SK-N-SH (cell line): ENCODE measurements at regions not wholly inside any gene's neighbourhood (a gene's known extent, or its start where the extent isn't known, plus 50 kb on each side); places are given as distances from the start of the nearest gene placed in this dataset.

Experiments
- CTCF ChIA-PET: fragments of 300-600, 350-600 bp; formaldehyde crosslinking; extraction: SDS; loops from one replicate; lab custom pipeline; 2021; lab: Yijun Ruan, JAX
- POLR2A ChIA-PET: fragments of 350-600 bp; sonication (Branson Sonifier 250); formaldehyde crosslinking; extraction: SDS; loops from one replicate; lab custom pipeline; 2020; ENCODE audit warnings: antibody characterized with exemption, inconsistent platforms; lab: Yijun Ruan, JAX
- DNase-seq: peaks from one replicate; pipeline ENCODE4 v3.0.0; 2012
- H2AFZ ChIP-seq: fragments of 200-600 bp; sonication (generic); 2 replicates; pipeline ENCODE4 v1.8.1; 2016; ENCODE audit warnings: antibody characterized with exemption, mild to moderate bottlenecking, low read depth
- H3F3A ChIP-seq: fragments of 200-600 bp; sonication (generic); replicated peaks from 2 replicates; pipeline ENCODE3; 2016; ENCODE audit warnings: antibody characterized with exemption, mild to moderate bottlenecking; ENCODE audit not compliant: insufficient read depth
- H3K27ac ChIP-seq, 2 experiments: fragments of 200-500 bp in 1 of 2; fragments of 200-600 bp in 1 of 2; sonication (Bioruptor generic) in 1 of 2; sonication (generic), shearing (Covaris generic) in 1 of 2; 2 replicates each; pipeline versions ENCODE4 v1.5.1 to v1.6.1; 2014 to 2016; ENCODE audit warnings: low read depth in 2 of 2, inconsistent platforms in 1 of 2, low read length in 1 of 2, mild to moderate bottlenecking in 1 of 2, mixed read lengths in 1 of 2
- H3K27me3 ChIP-seq: fragments of 200-600 bp; sonication (generic), shearing (Covaris generic); 2 replicates; pipeline ENCODE4 v1.6.1; 2016; ENCODE audit warnings: mixed run types; ENCODE audit not compliant: insufficient read depth
- H3K36me3 ChIP-seq, 2 experiments: fragments of 200-500 bp in 1 of 2; fragments of 200-600 bp in 1 of 2; sonication (Bioruptor generic) in 1 of 2; sonication (generic) in 1 of 2; replicated peaks in 1 of 2; 2 replicates each; pipeline versions ENCODE3 to v1.5.1; 2014 to 2016; ENCODE audit warnings: low read length in 1 of 2, mild to moderate bottlenecking in 1 of 2; ENCODE audit not compliant: insufficient read depth in 2 of 2, control insufficient read depth in 1 of 2
- H3K4me1 ChIP-seq, 2 experiments: fragments of 200-500 bp in 1 of 2; fragments of 200-600 bp in 1 of 2; sonication (Bioruptor generic) in 1 of 2; sonication (generic), shearing (Covaris generic) in 1 of 2; 2 replicates each; pipeline versions ENCODE4 v1.5.1 to v1.6.1; 2014 to 2016; ENCODE audit warnings: low read depth in 1 of 2, low read length in 1 of 2, mixed run types in 1 of 2; ENCODE audit not compliant: insufficient read depth in 2 of 2, control insufficient read depth in 1 of 2
- H3K4me2 ChIP-seq: fragments of 200-600 bp; sonication (generic), shearing (Covaris generic); 2 replicates; pipeline ENCODE4 v1.6.1; 2017; ENCODE audit warnings: mixed run types
- H3K4me3 ChIP-seq, 2 experiments: fragments of 200-500 bp in 1 of 2; fragments of 200-600 bp in 1 of 2; sonication (Bioruptor generic) in 1 of 2; sonication (generic), shearing (Covaris generic) in 1 of 2; 2 replicates each; pipeline versions ENCODE4 v1.5.1 to v1.8.1; 2014 to 2016; ENCODE audit warnings: low read depth in 2 of 2, inconsistent platforms in 1 of 2, low read length in 1 of 2, mild to moderate bottlenecking in 1 of 2, mixed read lengths in 1 of 2, moderate library complexity in 1 of 2
- H3K79me2 ChIP-seq: fragments of 200-600 bp; sonication (generic); 2 replicates; pipeline ENCODE4 v1.8.1; 2017; ENCODE audit warnings: mild to moderate bottlenecking; ENCODE audit not compliant: insufficient read depth
- H3K9ac ChIP-seq: fragments of 200-600 bp; sonication (generic); 2 replicates; pipeline ENCODE4 v1.6.1; 2017; ENCODE audit warnings: mixed run types
- H3K9me2 ChIP-seq: fragments of 200-600 bp; sonication (generic); 2 replicates; pipeline ENCODE4 v1.6.1; 2017; ENCODE audit warnings: mixed run types
- H3K9me3 ChIP-seq: fragments of 200-600 bp; sonication (generic); 2 replicates; pipeline ENCODE4 v1.6.1; 2017; ENCODE audit warnings: mixed run types, mild to moderate bottlenecking, moderate library complexity
- H4K20me1 ChIP-seq: fragments of 200-600 bp; sonication (generic); 2 replicates; pipeline ENCODE4 v1.6.1; 2017; ENCODE audit warnings: mild to moderate bottlenecking, mixed run types; ENCODE audit not compliant: insufficient read depth
- CHD2 ChIP-seq: fragments of 150-350 bp; IDR thresholded peaks from 2 replicates; pipeline ENCODE4 v1.6.1; 2018; ENCODE audit warnings: low read length; ENCODE audit not compliant: partially characterized antibody
- EP300 ChIP-seq, 2 experiments: IDR thresholded peaks; 2 replicates each; pipeline versions ENCODE4 v1.4.0 to v1.6.1; 2012; ENCODE audit warnings: borderline replicate concordance in 1 of 2, low read depth in 1 of 2, low read length in 1 of 2
- FOSL2 ChIP-seq: IDR thresholded peaks from 2 replicates; pipeline ENCODE4 v1.4.0; 2012; ENCODE audit warnings: low read depth, mild to moderate bottlenecking, moderate library complexity, borderline replicate concordance
- FOXM1 ChIP-seq: IDR thresholded peaks from 2 replicates; pipeline ENCODE4 v1.4.0; 2012; ENCODE audit warnings: low read depth, mild to moderate bottlenecking
- GABPA ChIP-seq: IDR thresholded peaks from 2 replicates; pipeline ENCODE4 v1.4.0; 2012; ENCODE audit warnings: low read depth, mild to moderate bottlenecking
- GATA2 ChIP-seq: sonication (generic); formaldehyde crosslinking; IDR thresholded peaks from 2 replicates; pipeline ENCODE4 v1.5.0; 2020; ENCODE audit warnings: mild to moderate bottlenecking, missing genetic modification reagents
- MEF2A ChIP-seq: IDR thresholded peaks from 2 replicates; pipeline ENCODE4 v1.4.0; 2012; ENCODE audit warnings: low read depth, borderline replicate concordance
- MXI1 ChIP-seq: IDR thresholded peaks from 2 replicates; pipeline ENCODE4 v1.6.1; 2012; ENCODE audit warnings: mild to moderate bottlenecking, low read depth, low read length, improper control_type of control experiment
- NFIC ChIP-seq: IDR thresholded peaks from 2 replicates; pipeline ENCODE4 v1.4.0; 2012; ENCODE audit warnings: borderline replicate concordance
- POLR2AphosphoS5 ChIP-seq: IDR thresholded peaks from 2 replicates; pipeline ENCODE4 v1.6.1; 2012; ENCODE audit warnings: low read depth, low read length
- RAD21 ChIP-seq: IDR thresholded peaks from 2 replicates; pipeline ENCODE4 v1.6.1; 2012; ENCODE audit warnings: mild to moderate bottlenecking, low read length
- RCOR1 ChIP-seq: fragments of 150-350 bp; IDR thresholded peaks from 2 replicates; pipeline ENCODE4 v1.6.1; 2017; ENCODE audit warnings: antibody characterized with exemption, low read length
- RFX5 ChIP-seq: IDR thresholded peaks from 2 replicates; pipeline ENCODE4 v1.6.1; 2012; ENCODE audit warnings: mild to moderate bottlenecking, improper control_type of control experiment, low read length
- RXRA ChIP-seq: IDR thresholded peaks from 2 replicates; pipeline ENCODE4 v1.4.0; 2012; ENCODE audit warnings: low read depth, mild to moderate bottlenecking, borderline replicate concordance
- SIN3A ChIP-seq: IDR thresholded peaks from 2 replicates; pipeline ENCODE4 v1.6.1; 2012; ENCODE audit warnings: low read depth, mild to moderate bottlenecking, low read length, moderate library complexity, borderline replicate concordance
- SMC3 ChIP-seq: IDR thresholded peaks from 2 replicates; pipeline ENCODE4 v1.6.1; 2012; ENCODE audit warnings: low read depth, low read length, improper control_type of control experiment
- WGBS: methylation state at CpG from one replicate; pipeline ENCODE4 v1.1.6; 2017; ENCODE audit warnings: low lambda C conversion rate; 5-methylcytosine and 5-hydroxymethylcytosine counted together
- TF ChIP-seq, protein P1 (sequence below): IDR thresholded peaks from 2 replicates; pipeline ENCODE4 v1.4.0; 2012; ENCODE audit warnings: low read depth, borderline replicate concordance
- TF ChIP-seq, protein P2 (sequence below): IDR thresholded peaks from 2 replicates; pipeline ENCODE4 v1.4.0; 2012; ENCODE audit warnings: low read depth
- TF ChIP-seq, protein P3 (sequence below): IDR thresholded peaks from 2 replicates; pipeline ENCODE4 v1.6.1; 2012; ENCODE audit warnings: mild to moderate bottlenecking, low read depth, low read length, moderate library complexity
- TF ChIP-seq, protein P4 (sequence below): fragments of 150-350 bp; IDR thresholded peaks from 2 replicates; pipeline ENCODE4 v1.6.1; 2017; ENCODE audit warnings: antibody characterized with exemption, low read length, low read depth, borderline replicate concordance
- TF ChIP-seq, protein P5 (sequence below): IDR thresholded peaks from 2 replicates; pipeline ENCODE4; 2012

- no peaks in the 10 kb centered on the region for H3K9me3 ChIP-seq
- no peak overlapping the region for H3K4me3 ChIP-seq
- H3K27me3 ChIP-seq: no peaks in the 10 kb centered on the region
- H3K79me2 ChIP-seq: no peaks in the 10 kb centered on the region
- H2AFZ ChIP-seq: no peak overlapping the region
- no peak for DNase-seq
- no peak overlapping the region for H3K27ac ChIP-seq
- POLR2A ChIA-PET: no interaction called here
- CTCF ChIA-PET: no interaction called here
- H3K9me2 ChIP-seq: no peaks in the 10 kb centered on the region
- no peaks in the 10 kb centered on the region for H4K20me1 ChIP-seq
- no peak overlapping the region for H3K4me2 ChIP-seq
- no peak overlapping the region for H3K9ac ChIP-seq
- 0% methylated on average over 1 of the region's 1 CpG for WGBS
- no peaks in the 10 kb centered on the region for H3F3A ChIP-seq
- H3K4me1 ChIP-seq: no peaks in the 10 kb centered on the region
- TF ChIP-seq GABPA (no peak), SIN3A (no peak), NFIC (no peak), MXI1 (no peak), POLR2AphosphoS5 (no peak), RXRA (no peak), EP300 (IDR thresholded peaks at IDR 0.05; ENCODE audit: borderline replicate concordance in 1 of 2, low read depth in 1 of 2, low read length in 1 of 2) (no peak), CHD2 (no peak), RFX5 (no peak), RCOR1 (no peak)
- TF ChIP-seq, protein P1, sequence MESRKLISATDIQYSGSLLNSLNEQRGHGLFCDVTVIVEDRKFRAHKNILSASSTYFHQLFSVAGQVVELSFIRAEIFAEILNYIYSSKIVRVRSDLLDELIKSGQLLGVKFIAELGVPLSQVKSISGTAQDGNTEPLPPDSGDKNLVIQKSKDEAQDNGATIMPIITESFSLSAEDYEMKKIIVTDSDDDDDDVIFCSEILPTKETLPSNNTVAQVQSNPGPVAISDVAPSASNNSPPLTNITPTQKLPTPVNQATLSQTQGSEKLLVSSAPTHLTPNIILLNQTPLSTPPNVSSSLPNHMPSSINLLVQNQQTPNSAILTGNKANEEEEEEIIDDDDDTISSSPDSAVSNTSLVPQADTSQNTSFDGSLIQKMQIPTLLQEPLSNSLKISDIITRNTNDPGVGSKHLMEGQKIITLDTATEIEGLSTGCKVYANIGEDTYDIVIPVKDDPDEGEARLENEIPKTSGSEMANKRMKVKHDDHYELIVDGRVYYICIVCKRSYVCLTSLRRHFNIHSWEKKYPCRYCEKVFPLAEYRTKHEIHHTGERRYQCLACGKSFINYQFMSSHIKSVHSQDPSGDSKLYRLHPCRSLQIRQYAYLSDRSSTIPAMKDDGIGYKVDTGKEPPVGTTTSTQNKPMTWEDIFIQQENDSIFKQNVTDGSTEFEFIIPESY: no peak
- TF ChIP-seq, protein P2, sequence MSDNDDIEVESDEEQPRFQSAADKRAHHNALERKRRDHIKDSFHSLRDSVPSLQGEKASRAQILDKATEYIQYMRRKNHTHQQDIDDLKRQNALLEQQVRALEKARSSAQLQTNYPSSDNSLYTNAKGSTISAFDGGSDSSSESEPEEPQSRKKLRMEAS: no peak
- no peaks in the 10 kb centered on the region for H3K36me3 ChIP-seq
Observed at GRCh38 chr4:156230176-156230575, 276.5 kb upstream of the CTSO start.

DNA sequence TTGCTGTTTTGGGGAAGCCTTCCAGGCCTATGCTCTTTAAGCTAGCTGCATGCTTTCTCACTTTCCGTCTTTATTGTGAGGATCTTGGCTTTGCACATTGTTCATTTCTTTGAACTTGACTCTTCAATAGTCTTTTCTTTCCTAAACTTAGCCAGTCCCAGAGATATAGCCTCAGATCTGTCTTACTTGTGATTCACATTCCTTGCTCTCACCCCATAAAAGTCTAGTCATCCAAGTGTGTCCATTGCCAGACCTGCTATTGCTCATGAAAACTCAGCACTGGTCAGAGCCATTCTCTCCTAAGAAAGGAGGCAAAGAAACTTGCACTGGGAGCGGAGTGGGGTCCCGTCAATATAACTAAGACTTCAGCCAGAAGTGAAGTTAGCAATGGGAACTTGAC lies 275.0 kb upstream of the CTSO start:
- H3K36me3 ChIP-seq: no peaks in the 10 kb centered on the region
- H3K9me2 ChIP-seq: no peaks in the 10 kb centered on the region
- no peaks in the 10 kb centered on the region for H3K79me2 ChIP-seq
- H4K20me1 ChIP-seq: no peaks in the 10 kb centered on the region
- no peaks in the 10 kb centered on the region for H3K27me3 ChIP-seq
- 8% methylated on average over 3 of the region's 3 CpGs for WGBS
- no peak overlapping the region for H3K4me3 ChIP-seq
- no peak overlapping the region for H3K4me2 ChIP-seq
- H3K9me3 ChIP-seq: no peaks in the 10 kb centered on the region
- H2AFZ ChIP-seq: no peak overlapping the region
- H3K27ac ChIP-seq: no peak overlapping the region
- CTCF ChIA-PET: no interaction called here
- no peak overlapping the region for H3K9ac ChIP-seq
- POLR2A ChIA-PET: no interaction called here
- no peaks in the 10 kb centered on the region for H3K4me1 ChIP-seq
- H3F3A ChIP-seq: no peaks in the 10 kb centered on the region
- no peak for DNase-seq
- TF ChIP-seq GATA2 (CRISPR knock-in tag) (no peak), FOSL2 (no peak), MEF2A (no peak), CHD2 (no peak), MXI1 (no peak), RAD21 (no peak), SMC3 (no peak), EP300 (IDR thresholded peaks at IDR 0.05; ENCODE audit: borderline replicate concordance in 1 of 2, low read depth in 1 of 2, low read length in 1 of 2) (no peak), FOXM1 (no peak)
- TF ChIP-seq, protein P2: no peak
- TF ChIP-seq, protein P3, sequence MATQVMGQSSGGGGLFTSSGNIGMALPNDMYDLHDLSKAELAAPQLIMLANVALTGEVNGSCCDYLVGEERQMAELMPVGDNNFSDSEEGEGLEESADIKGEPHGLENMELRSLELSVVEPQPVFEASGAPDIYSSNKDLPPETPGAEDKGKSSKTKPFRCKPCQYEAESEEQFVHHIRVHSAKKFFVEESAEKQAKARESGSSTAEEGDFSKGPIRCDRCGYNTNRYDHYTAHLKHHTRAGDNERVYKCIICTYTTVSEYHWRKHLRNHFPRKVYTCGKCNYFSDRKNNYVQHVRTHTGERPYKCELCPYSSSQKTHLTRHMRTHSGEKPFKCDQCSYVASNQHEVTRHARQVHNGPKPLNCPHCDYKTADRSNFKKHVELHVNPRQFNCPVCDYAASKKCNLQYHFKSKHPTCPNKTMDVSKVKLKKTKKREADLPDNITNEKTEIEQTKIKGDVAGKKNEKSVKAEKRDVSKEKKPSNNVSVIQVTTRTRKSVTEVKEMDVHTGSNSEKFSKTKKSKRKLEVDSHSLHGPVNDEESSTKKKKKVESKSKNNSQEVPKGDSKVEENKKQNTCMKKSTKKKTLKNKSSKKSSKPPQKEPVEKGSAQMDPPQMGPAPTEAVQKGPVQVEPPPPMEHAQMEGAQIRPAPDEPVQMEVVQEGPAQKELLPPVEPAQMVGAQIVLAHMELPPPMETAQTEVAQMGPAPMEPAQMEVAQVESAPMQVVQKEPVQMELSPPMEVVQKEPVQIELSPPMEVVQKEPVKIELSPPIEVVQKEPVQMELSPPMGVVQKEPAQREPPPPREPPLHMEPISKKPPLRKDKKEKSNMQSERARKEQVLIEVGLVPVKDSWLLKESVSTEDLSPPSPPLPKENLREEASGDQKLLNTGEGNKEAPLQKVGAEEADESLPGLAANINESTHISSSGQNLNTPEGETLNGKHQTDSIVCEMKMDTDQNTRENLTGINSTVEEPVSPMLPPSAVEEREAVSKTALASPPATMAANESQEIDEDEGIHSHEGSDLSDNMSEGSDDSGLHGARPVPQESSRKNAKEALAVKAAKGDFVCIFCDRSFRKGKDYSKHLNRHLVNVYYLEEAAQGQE: no peak
- TF ChIP-seq, protein P4, sequence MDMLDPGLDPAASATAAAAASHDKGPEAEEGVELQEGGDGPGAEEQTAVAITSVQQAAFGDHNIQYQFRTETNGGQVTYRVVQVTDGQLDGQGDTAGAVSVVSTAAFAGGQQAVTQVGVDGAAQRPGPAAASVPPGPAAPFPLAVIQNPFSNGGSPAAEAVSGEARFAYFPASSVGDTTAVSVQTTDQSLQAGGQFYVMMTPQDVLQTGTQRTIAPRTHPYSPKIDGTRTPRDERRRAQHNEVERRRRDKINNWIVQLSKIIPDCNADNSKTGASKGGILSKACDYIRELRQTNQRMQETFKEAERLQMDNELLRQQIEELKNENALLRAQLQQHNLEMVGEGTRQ: no peak
- TF ChIP-seq, protein P5, sequence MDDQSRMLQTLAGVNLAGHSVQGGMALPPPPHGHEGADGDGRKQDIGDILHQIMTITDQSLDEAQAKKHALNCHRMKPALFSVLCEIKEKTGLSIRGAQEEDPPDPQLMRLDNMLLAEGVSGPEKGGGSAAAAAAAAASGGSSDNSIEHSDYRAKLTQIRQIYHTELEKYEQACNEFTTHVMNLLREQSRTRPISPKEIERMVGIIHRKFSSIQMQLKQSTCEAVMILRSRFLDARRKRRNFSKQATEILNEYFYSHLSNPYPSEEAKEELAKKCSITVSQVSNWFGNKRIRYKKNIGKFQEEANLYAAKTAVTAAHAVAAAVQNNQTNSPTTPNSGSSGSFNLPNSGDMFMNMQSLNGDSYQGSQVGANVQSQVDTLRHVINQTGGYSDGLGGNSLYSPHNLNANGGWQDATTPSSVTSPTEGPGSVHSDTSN: no peak
